Keratinocyte (primary cell): ENCODE measurements at regions not wholly inside any gene's neighbourhood (a gene's known extent, or its start where the extent isn't known, plus 50 kb on each side); places are given as distances from the start of the nearest gene placed in this dataset.

Experiments used
- DNase-seq: peaks from one replicate; pipeline ENCODE4 v3.0.0-alpha.2; 2011; ENCODE audit warnings: low read depth, missing footprints, low spot score
- FAIRE-seq: peaks from 2 replicates; lab custom pipeline; 2011; peaks lifted over from hg19 to GRCh38; lab: Jason Lieb, UNC
- H2AFZ ChIP-seq: 2 replicates; pipeline ENCODE4 v1.6.0; 2012; ENCODE audit warnings: low read length, control low read depth, inconsistent platforms; ENCODE audit not compliant: control insufficient read depth
- H3K27ac ChIP-seq: 2 replicates; pipeline ENCODE4 v1.5.1; 2011; ENCODE audit warnings: low read length; ENCODE audit not compliant: control insufficient read depth, insufficient read depth
- H3K27me3 ChIP-seq: 3 replicates; pipeline ENCODE4 v1.6.0; 2011; ENCODE audit warnings: low read length; ENCODE audit not compliant: control insufficient read depth, insufficient read depth; ENCODE audit errors: extremely low read depth
- H3K36me3 ChIP-seq, 2 experiments: 2 replicates in 1 of 2; 3 replicates in 1 of 2; pipeline ENCODE4 v1.5.1; 2011; ENCODE audit warnings: low read length in 2 of 2, mild to moderate bottlenecking in 1 of 2; ENCODE audit not compliant: control insufficient read depth in 2 of 2, insufficient read depth in 2 of 2; ENCODE audit errors: extremely low read depth in 1 of 2
- H3K4me1 ChIP-seq: 3 replicates; pipeline ENCODE4 v1.5.1; 2011; ENCODE audit warnings: low read length; ENCODE audit not compliant: control insufficient read depth, insufficient read depth; ENCODE audit errors: extremely low read depth
- H3K4me2 ChIP-seq: 3 replicates; pipeline ENCODE4 v1.6.0; 2011; ENCODE audit warnings: low read depth, low read length; ENCODE audit not compliant: control insufficient read depth, insufficient read depth; ENCODE audit errors: extremely low read depth
- H3K4me3 ChIP-seq, 3 experiments: fragments of 200-600 bp in 1 of 3; sonication (generic) in 1 of 3; 2 replicates in 2 of 3; 3 replicates in 1 of 3; pipeline ENCODE4 v1.5.1; 2011 to 2016; ENCODE audit warnings: low read length in 3 of 3, mild to moderate bottlenecking in 3 of 3, control low read depth in 2 of 3, inconsistent platforms in 1 of 3, low read depth in 1 of 3, mixed read lengths in 1 of 3, mixed run types in 1 of 3, moderate library complexity in 1 of 3; ENCODE audit not compliant: control insufficient read depth in 2 of 3, insufficient read depth in 2 of 3; ENCODE audit errors: extremely low read depth in 1 of 3
- H3K79me2 ChIP-seq: 2 replicates; pipeline ENCODE4 v1.6.0; 2012; ENCODE audit warnings: low read length; ENCODE audit not compliant: control insufficient read depth, insufficient read depth
- H3K9ac ChIP-seq: 3 replicates; pipeline ENCODE4 v1.6.0; 2011; ENCODE audit warnings: low read length; ENCODE audit not compliant: control insufficient read depth, insufficient read depth; ENCODE audit errors: extremely low read depth
- H3K9me1 ChIP-seq: 3 replicates; pipeline ENCODE4 v1.6.0; 2011; ENCODE audit warnings: low read length; ENCODE audit not compliant: control insufficient read depth, insufficient read depth; ENCODE audit errors: extremely low read depth
- H3K9me3 ChIP-seq: 2 replicates; pipeline ENCODE4 v1.5.1; 2012; ENCODE audit warnings: low read depth, low read length; ENCODE audit not compliant: control insufficient read depth
- H4K20me1 ChIP-seq: 3 replicates; pipeline ENCODE4 v1.6.0; 2011; ENCODE audit warnings: low read length; ENCODE audit not compliant: control insufficient read depth, insufficient read depth; ENCODE audit errors: extremely low read depth
- EZH2 ChIP-seq: IDR thresholded peaks from one replicate; pipeline ENCODE4 v1.6.1; 2012; ENCODE audit warnings: inconsistent platforms, mild to moderate bottlenecking, low read length, moderate library complexity
- dilution Hi-C: fragments of 300-500 bp; cut with MboI; formaldehyde crosslinking; loops from one replicate; pipeline ENCODE4 v1.7.0; 2020; ENCODE audit warnings: low sequenced_read_pairs; ENCODE audit not compliant: extremely low pct_ligation_motif_present
- TF ChIP-seq, protein P1 (sequence below), 3 experiments: IDR thresholded peaks in 1 of 3; conservative IDR thresholded peaks in 1 of 3; optimal IDR thresholded peaks in 1 of 3; 2 replicates in 2 of 3; 3 replicates in 1 of 3; pipeline versions ENCODE3 to v1.5.1; 2011; ENCODE audit warnings: low read length in 3 of 3, mild to moderate bottlenecking in 3 of 3, moderate library complexity in 2 of 3, control low read depth in 1 of 3, inconsistent platforms in 1 of 3; ENCODE audit not compliant: insufficient read depth in 2 of 3; ENCODE audit errors: extremely low read depth in 1 of 3

DNA sequence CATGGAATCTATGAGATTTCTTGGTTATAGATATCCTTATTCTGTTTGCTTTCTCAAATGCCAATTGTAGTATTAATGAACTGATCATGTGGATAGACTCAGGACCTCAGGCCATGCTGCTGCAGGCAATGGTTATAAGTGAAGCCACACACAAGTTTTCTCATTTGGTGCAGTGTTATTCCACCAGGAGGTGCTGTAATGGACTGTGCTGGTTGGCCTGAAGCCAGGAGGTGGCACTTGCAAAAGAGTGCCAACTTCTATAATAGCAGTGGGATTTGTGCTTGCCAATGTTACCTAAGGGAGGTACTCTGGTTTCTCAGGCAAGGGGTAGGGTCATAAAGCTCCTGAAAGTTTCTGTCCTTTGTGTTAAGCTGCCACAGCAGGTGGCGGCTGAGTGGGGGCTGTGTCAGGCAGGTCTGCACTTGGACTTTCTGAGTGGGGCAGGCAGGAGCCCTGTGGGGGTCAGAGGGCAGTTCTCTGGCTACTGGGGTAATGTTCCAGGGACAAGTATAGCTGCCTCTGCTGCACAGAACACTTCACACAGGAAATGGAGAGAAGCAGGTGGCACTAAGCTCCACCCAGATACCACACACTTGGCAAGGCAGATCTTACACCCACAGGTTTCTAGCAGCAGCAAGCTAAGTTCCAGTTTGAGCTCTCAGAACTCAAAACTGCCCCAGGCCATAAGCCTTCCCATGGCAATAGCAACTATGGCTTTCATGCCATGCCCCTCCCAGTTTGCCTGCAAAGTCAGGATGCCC, 352.6 kb upstream of the CWC22 start:
- Histone ChIP-seq H3K79me2 (no peaks in the 10 kb centered on the region), H3K9me1 (no peaks in the 10 kb centered on the region), H4K20me1 (no peaks in the 10 kb centered on the region), H3K4me3 (no peak overlapping the region), H2AFZ (no peak overlapping the region), H3K27ac (no peak overlapping the region), H3K9me3 (no peaks in the 10 kb centered on the region), H3K4me2 (no peak overlapping the region), H3K9ac (no peak overlapping the region), H3K4me1 (peaks cover 7% of the 10 kb centered on the region), H3K36me3 (no peaks in the 10 kb centered on the region), H3K27me3 (no peaks in the 10 kb centered on the region)
- DNase-seq = peak; percentile 13
- peak; percentile 77 for FAIRE-seq
- TF ChIP-seq, protein P1, sequence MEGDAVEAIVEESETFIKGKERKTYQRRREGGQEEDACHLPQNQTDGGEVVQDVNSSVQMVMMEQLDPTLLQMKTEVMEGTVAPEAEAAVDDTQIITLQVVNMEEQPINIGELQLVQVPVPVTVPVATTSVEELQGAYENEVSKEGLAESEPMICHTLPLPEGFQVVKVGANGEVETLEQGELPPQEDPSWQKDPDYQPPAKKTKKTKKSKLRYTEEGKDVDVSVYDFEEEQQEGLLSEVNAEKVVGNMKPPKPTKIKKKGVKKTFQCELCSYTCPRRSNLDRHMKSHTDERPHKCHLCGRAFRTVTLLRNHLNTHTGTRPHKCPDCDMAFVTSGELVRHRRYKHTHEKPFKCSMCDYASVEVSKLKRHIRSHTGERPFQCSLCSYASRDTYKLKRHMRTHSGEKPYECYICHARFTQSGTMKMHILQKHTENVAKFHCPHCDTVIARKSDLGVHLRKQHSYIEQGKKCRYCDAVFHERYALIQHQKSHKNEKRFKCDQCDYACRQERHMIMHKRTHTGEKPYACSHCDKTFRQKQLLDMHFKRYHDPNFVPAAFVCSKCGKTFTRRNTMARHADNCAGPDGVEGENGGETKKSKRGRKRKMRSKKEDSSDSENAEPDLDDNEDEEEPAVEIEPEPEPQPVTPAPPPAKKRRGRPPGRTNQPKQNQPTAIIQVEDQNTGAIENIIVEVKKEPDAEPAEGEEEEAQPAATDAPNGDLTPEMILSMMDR (optimal IDR thresholded peaks at IDR 0.05 in 1 of 3, IDR thresholded peaks at IDR 0.05 in 1 of 3, conservative IDR thresholded peaks at IDR 0.05 in 1 of 3; ENCODE audit: extremely low read depth in 1 of 3, insufficient read depth in 2 of 3, low read length in 3 of 3) = peak; percentile 30 to 45 (median 33)
- TF ChIP-seq EZH2 = no peak
- dilution Hi-C loops = no loop called here

DNA sequence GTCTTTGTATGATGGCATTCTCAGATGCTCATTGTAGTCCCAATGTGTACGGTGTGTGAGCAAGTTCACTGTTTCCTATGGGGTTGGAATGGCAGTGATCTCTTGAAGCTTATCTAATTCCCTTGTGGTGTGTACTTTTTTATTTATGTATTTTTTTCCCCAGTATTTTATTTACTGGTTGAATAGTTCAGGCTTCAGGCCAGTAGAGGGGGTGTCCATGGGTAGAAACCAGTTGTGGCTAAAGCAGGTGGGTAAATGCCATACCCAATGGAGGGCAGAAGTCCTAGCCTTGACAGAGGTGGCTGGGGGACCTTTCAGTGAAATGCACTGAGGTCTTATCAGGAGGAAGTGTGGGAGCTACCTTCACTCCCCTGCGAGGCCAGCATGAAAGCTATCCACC, 351.4 kb upstream of the CWC22 start:
- dilution Hi-C loops = no loop called here
- no peaks in the 10 kb centered on the region for H3K9me1 ChIP-seq
- H3K36me3 ChIP-seq = no peaks in the 10 kb centered on the region
- no peaks in the 10 kb centered on the region for H3K9me3 ChIP-seq
- no peak for FAIRE-seq
- H3K4me1 ChIP-seq = peaks cover 7% of the 10 kb centered on the region
- no peak for TF ChIP-seq EZH2
- TF ChIP-seq, protein P1 (optimal IDR thresholded peaks at IDR 0.05 in 1 of 3, IDR thresholded peaks at IDR 0.05 in 1 of 3, conservative IDR thresholded peaks at IDR 0.05 in 1 of 3; ENCODE audit: extremely low read depth in 1 of 3, insufficient read depth in 2 of 3, low read length in 3 of 3) = no peak
- H4K20me1 ChIP-seq = no peaks in the 10 kb centered on the region
- no peak overlapping the region for H3K4me2 ChIP-seq
- no peaks in the 10 kb centered on the region for H3K27me3 ChIP-seq
- no peak overlapping the region for H3K4me3 ChIP-seq
- no peaks in the 10 kb centered on the region for H3K79me2 ChIP-seq
- no peak overlapping the region for H3K27ac ChIP-seq
- no peak for DNase-seq
- no peak overlapping the region for H2AFZ ChIP-seq
- no peak overlapping the region for H3K9ac ChIP-seq
